DOHH2 (cell line): ENCODE measurements at regions not wholly inside any gene's neighbourhood (a gene's known extent, or its start where the extent isn't known, plus 50 kb on each side); places are given as distances from the start of the nearest gene placed in this dataset.
"Not testable (repeated sequence)": the region's sequence is repeated elsewhere in the genome, so short reads cannot be mapped to it uniquely, and the experiment has no call there.

Source experiments
- EZH2phosphoT487 ChIP-seq: fragments of 200-600 bp; sonication (generic); IDR thresholded peaks from 2 replicates; pipeline ENCODE4 v1.6.1; 2017; ENCODE audit warnings: borderline replicate concordance, mild to moderate bottlenecking, antibody characterized with exemption, low read length, moderate library complexity, mixed read lengths
- TF ChIP-seq, protein P1 (sequence below): fragments of 200-600 bp; sonication (generic); IDR thresholded peaks from one replicate; pipeline ENCODE4 v1.5.1; 2014; ENCODE audit warnings: antibody characterized with exemption, mild to moderate bottlenecking, low read depth, low read length; ENCODE audit not compliant: poor library complexity, severe bottlenecking

DNA sequence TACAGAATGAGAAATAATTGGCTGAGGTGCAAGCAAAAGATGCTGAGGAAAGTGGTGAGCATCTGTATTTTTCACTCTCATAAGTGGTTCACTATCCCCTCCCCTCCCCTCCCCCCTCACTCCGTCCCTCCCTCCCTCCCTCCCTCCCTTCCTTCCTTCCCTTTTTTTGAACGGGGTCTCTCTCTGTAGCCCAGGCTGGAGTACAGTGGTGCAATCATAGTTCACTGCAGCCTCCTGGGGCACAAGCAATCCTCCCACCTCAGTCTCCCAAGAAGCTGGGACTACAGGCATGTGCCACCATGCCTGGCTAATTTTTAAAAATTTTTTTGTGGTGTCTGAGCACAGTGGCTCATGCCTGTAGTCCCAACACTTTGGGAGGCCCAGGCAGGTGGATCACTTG lies 67.6 kb upstream of the SHLD1 start:
- TF ChIP-seq, protein P1, sequence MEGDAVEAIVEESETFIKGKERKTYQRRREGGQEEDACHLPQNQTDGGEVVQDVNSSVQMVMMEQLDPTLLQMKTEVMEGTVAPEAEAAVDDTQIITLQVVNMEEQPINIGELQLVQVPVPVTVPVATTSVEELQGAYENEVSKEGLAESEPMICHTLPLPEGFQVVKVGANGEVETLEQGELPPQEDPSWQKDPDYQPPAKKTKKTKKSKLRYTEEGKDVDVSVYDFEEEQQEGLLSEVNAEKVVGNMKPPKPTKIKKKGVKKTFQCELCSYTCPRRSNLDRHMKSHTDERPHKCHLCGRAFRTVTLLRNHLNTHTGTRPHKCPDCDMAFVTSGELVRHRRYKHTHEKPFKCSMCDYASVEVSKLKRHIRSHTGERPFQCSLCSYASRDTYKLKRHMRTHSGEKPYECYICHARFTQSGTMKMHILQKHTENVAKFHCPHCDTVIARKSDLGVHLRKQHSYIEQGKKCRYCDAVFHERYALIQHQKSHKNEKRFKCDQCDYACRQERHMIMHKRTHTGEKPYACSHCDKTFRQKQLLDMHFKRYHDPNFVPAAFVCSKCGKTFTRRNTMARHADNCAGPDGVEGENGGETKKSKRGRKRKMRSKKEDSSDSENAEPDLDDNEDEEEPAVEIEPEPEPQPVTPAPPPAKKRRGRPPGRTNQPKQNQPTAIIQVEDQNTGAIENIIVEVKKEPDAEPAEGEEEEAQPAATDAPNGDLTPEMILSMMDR = not testable (repeated sequence)
- TF ChIP-seq EZH2phosphoT487 = not testable (repeated sequence)
